ENCODE measurements at regions not wholly inside any gene's neighbourhood (a gene's known extent, or its start where the extent isn't known, plus 50 kb on each side); places are given as distances from the start of the nearest gene placed in this dataset.

DNA sequence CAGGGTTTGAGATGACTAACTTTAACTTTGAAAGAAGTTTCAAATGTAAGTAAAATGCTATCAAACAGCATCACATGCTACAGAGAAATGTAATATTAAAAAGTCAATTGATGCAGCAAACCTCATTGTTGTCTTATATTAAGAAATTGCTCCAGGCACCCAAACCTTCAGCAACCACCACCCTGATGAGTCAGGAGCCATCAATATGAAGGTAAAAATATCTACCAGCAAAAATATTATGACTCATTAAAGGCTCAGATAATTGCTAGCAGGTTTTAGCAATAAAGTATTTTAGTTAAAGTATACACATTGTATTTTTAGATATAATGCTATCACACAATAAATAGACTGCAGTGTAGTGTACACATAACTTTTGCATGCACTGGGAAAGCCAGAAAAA, 746.3 kb downstream of the ZPLD1 start:
- H3K4me3 ChIP-seq (ENCODE audit: low read depth, low read length), result no peak overlapping the region
- no peaks in the 10 kb centered on the region for H3K27me3 ChIP-seq (ENCODE audit: control insufficient read depth, insufficient read depth, low read length)
- CTCF ChIA-PET, result interaction anchor here (0.6 kb wide), 1 partner anchor 580 kb away, joined by 3 read pairs; no protein-coding TSS in a partner anchor
- H3K36me3 ChIP-seq (ENCODE audit: control insufficient read depth, insufficient read depth, low read length), result no peaks in the 10 kb centered on the region
- POLR2A ChIA-PET, result no interaction called here
- DNase-seq (ENCODE audit: low read depth), result no peak
- no peak for TF ChIP-seq CTCF (IDR thresholded peaks at IDR 0.05; ENCODE audit: insufficient read depth, low read depth, low read length)

GRCh38 chr3:103184772-103185171, 750.0 kb downstream of the ZPLD1 start:
- ChIA-PET CTCF (no interaction called here), POLR2A (no interaction called here)

GRCh38 chr3:103189941-103190340, 755.1 kb downstream of the ZPLD1 start:
- TF ChIP-seq CTCF (IDR thresholded peaks at IDR 0.05; ENCODE audit: insufficient read depth, low read depth, low read length), result no peak
- CTCF ChIA-PET, result no interaction called here
- Histone ChIP-seq H3K36me3 (ENCODE audit: control insufficient read depth, insufficient read depth, low read length) (no peaks in the 10 kb centered on the region), H3K27me3 (ENCODE audit: control insufficient read depth, insufficient read depth, low read length) (no peaks in the 10 kb centered on the region), H3K4me3 (ENCODE audit: low read depth, low read length) (no peak overlapping the region)
- no peak for DNase-seq (ENCODE audit: low read depth)
- POLR2A ChIA-PET, result no interaction called here

More at GRCh38 chr3:103184772-103185171, 750.0 kb downstream of the ZPLD1 start:
- Histone ChIP-seq H3K27me3 (ENCODE audit: control insufficient read depth, insufficient read depth, low read length) (no peaks in the 10 kb centered on the region), H3K36me3 (ENCODE audit: control insufficient read depth, insufficient read depth, low read length) (no peaks in the 10 kb centered on the region), H3K4me3 (ENCODE audit: low read depth, low read length) (no peak overlapping the region)
- TF ChIP-seq CTCF (IDR thresholded peaks at IDR 0.05; ENCODE audit: insufficient read depth, low read depth, low read length), result no peak
- no peak for DNase-seq (ENCODE audit: low read depth)

- no peak for DNase-seq (ENCODE audit: low read depth)
- Histone ChIP-seq H3K36me3 (ENCODE audit: control insufficient read depth, insufficient read depth, low read length) (no peaks in the 10 kb centered on the region), H3K27me3 (ENCODE audit: control insufficient read depth, insufficient read depth, low read length) (no peaks in the 10 kb centered on the region), H3K4me3 (ENCODE audit: low read depth, low read length) (no peak overlapping the region)
- ChIA-PET POLR2A (no interaction called here), CTCF (no interaction called here)
- TF ChIP-seq CTCF (IDR thresholded peaks at IDR 0.05; ENCODE audit: insufficient read depth, low read depth, low read length), result no peak
These were observed 760.4 kb downstream of the ZPLD1 start for GRCh38 chr3:103195216-103195615.

GRCh38 chr3:103203441-103203840, 768.6 kb downstream of the ZPLD1 start:
- ChIA-PET POLR2A (no interaction called here), CTCF (no interaction called here)
- DNase-seq (ENCODE audit: low read depth), result no peak
- no peak for TF ChIP-seq CTCF (IDR thresholded peaks at IDR 0.05; ENCODE audit: insufficient read depth, low read depth, low read length)
- H3K36me3 ChIP-seq (ENCODE audit: control insufficient read depth, insufficient read depth, low read length), result no peaks in the 10 kb centered on the region
- no peak overlapping the region for H3K4me3 ChIP-seq (ENCODE audit: low read depth, low read length)
- no peaks in the 10 kb centered on the region for H3K27me3 ChIP-seq (ENCODE audit: control insufficient read depth, insufficient read depth, low read length)

All from BJ (cell line).